Amniotic epithelial cell (primary cell): ENCODE measurements at regions not wholly inside any gene's neighbourhood (a gene's known extent, or its start where the extent isn't known, plus 50 kb on each side); places are given as distances from the start of the nearest gene placed in this dataset.
"Not testable (repeated sequence)": the region's sequence is repeated elsewhere in the genome, so short reads cannot be mapped to it uniquely, and the experiment has no call there.

Experiments used
- DNase-seq: peaks from one replicate; pipeline ENCODE4 v3.0.0-alpha.2; 2010; ENCODE audit warnings: low read depth

- no peak for DNase-seq
These were observed 325.1 kb downstream of the SOX4 start for GRCh38 chr6:21918666-21919065.

DNA sequence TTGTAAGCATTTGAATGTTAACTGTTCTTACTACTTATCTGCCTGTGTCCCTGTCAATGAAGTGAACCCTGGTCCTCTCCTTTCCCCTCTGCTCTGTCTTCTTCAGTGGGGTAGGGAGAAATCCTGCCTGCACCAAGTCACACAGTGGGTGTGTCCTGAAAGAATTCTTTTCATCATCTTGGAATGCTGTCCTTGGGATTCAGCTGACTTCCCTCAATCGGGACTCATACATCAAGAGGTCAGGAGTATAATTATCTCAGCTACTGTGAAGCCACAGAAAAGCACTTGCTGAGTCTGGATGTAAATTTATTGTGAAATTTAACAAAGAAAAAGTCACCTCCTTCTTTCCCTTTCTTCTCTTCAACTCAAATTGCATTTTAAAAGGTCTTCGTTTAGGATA is 328.5 kb downstream of the SOX4 start:
- peak; percentile 49 for DNase-seq

DNA sequence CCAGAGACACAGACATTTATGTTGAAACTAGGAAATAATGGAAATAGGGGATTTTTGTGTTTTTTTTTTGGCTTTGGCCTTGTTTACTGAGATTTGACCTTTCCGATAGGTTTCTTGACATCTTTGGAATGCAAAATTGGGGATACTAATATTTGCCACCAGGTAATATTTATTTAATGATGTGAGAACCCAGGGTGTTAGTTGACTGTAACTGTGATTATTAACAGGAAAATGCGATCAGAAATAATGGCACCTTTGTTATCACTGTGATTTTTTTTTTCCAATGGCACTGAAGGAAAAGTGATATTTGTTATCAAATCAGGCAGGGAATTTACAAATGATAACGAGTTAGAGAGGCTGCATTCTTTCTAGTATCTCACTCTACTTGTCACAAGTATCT is 330.5 kb downstream of the SOX4 start:
- no peak for DNase-seq

- no peak for DNase-seq
These were observed 335.3 kb downstream of the SOX4 start for GRCh38 chr6:21928827-21929226.

GRCh38 chr6:21931641-21932335 is 338.2 kb downstream of the SOX4 start:
- peak; percentile 93 for DNase-seq

DNA sequence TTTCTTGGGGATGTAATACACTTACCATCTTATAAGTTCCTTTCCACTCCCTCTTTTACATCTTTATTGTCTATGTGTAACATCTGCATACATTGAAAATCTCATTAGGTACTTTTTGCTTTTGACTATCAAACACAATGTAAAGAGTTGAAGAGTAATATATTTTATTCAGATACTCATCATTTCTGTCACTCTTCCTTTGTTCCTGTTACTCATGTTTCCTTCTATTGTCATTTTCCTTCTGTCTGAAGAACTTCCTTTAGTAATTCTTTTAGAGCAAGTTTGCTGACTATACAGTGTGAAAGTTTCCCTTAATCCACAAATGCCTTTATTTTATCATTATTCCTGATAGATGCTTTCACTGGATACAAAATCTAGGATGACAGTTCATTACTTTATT is 339.8 kb downstream of the SOX4 start:
- no peak for DNase-seq

DNA sequence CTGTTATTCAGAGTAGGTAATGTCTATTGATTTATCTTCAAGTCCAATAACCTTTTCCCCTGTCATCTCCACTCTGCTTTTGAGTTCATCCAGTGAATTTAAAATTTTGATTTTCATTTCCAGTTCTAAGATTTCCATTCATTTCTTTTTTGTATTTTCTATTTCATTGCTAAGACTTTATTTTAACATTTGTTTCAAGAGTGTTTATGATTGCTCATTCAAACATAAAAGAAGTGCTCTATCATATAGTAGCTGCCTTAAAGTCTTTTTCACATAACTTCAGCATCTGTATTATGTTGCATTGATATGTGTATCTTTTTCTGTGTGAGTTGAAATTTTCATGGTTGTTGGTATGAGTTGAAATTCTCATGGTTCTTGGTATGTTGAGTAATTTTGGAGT is 341.6 kb downstream of the SOX4 start:
- DNase-seq, result no peak

- peak; percentile 55 for DNase-seq
These were observed 342.0 kb downstream of the SOX4 start for GRCh38 chr6:21935561-21936028.

DNA sequence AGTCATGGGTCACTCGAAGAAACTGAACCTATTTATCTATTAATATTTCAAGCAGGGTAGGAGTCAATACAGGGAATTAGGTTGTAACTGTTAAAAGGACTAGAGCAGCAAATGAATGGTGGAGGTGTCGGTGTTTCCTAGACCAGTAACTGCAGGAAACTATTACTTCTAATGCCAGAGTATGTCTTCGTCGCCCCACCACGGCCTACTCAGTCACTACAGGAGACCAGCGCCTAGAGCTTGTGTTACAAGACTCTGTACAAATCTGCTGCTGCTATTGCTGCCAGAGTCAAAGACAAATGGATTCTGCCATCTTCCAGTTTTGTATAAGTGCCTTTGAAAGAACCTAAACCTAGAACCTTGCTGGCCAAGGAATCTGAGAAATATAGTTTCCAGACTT is 343.9 kb downstream of the SOX4 start:
- DNase-seq, result no peak

DNA sequence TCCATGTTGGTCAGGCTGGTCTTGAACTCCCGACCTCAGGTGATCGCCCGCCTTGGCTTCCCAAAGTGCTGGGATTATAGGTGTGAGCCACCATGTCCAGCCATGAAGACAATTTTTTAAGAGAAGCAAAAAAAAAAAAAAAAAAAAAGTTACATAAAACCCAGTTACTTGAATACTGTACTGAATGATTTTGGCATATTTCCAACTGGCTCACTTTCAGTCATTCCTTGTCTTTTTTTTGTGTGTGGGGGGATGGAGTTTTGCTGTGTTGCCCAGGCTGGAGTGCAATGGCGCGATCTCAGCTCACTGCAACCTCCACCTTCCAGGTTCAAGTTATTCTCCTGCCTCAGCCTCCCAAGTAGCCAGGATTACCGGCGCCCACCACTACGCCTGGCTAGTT is 345.5 kb downstream of the SOX4 start:
- DNase-seq, result not testable (repeated sequence)

- DNase-seq, result no peak
These were observed 348.4 kb downstream of the SOX4 start for GRCh38 chr6:21941926-21942325.

GRCh38 chr6:21942897-21943296 is 349.3 kb downstream of the SOX4 start:
- DNase-seq, result no peak

GRCh38 chr6:21946298-21946783 is 350.5 kb downstream of the PRL start:
- DNase-seq, result peak; percentile 77

DNA sequence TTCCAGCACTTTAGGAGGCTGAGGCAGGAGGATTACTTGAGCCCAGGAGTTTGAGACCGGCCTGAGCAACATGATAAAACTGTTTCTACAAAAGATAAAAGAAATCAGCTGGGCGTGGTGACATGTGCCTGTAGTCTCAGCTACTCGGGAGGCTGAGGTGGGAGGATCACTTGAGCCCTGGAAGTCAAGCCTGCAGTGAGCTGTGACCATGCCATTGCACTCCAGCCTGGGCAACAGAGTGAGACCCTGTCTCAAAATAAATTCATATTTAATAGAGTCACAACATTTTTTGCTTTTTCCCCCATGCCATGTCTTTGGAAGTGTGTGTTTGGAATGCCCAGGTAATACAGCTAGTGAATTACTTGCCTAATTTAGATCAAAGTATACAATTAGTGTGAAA is 349.6 kb downstream of the PRL start:
- DNase-seq, result not testable (repeated sequence)

DNA sequence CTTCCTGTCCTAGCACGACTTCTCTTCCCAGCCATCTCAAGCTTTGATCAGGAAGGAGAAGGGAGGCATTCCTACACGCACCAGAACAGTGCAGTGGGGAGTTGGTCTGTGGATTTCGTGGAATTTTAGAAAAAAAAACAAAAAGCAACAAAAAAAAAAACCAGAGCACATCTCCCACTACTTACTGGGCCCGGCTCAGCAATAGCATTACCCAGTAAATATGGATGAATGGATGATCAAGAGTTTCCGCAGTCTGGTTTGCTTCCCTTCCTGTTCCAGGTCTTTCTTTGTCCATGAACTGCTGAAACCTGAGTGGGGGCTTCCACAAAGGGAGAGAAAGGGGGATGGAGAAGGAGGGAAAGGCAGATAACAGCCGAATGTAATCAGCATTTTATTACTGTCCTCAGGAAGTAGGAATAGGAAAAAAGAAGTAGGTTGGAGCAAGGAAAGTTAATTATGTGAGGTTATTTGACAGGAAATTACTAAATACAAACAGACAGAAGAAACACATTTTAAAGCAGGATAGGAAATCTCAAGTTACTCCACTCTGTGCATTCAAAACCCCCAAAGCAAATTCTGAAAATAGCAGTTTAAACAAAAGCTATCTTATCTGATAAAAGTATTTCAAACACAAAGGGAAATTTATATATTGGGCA is 349.0 kb downstream of the PRL start:
- DNase-seq, result peak; percentile 17

- DNase-seq, result peak; percentile 88
These were observed 347.5 kb downstream of the PRL start for GRCh38 chr6:21949211-21949801.

GRCh38 chr6:21952367-21952766 is 344.5 kb downstream of the PRL start:
- no peak for DNase-seq

DNA sequence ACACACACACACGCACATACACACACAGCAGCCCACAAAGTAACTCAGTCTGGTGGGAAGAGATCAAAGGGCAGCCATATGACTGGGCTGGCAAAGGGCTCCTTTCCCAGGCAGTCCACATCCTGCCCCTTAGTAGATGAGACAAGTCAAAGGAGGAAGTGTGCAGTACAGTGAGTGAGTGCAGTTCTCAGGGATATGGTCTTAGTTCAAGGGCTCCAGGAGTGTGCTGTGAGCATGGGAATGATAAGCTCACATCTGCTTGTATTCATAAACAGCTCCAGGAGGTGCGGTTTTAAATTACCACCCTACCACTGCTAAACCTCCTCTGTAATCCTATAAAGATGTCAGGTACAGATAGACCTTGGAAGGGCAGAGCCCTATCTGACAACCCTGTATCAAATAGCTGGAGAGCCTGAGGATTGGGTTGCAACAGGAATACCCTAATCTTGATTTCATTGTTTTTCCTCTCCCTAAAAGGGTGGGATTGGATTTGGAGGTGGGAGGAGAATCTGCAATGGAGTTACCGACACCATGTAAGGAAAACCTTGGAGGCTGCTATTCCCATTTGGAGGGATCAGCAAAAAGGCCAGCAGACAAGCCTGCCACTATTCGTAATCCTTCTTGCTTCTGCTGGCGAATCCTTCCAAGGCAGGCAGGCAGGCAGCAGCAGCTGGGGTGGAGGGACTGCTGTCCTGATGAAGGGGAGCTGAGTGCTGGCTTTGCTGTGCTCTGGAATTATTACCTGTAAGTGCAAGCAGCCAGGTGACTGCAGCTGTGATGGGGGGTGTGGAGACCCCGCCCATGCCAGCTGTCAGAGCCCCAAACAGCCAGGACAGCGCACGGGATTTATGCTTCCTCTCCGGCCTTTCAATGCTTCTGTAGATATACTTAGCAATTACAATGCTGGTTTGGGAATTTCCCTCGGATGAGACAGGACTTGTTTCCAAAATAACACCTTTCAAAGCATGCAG is 342.7 kb downstream of the PRL start:
- peak; percentile 69 for DNase-seq

DNA sequence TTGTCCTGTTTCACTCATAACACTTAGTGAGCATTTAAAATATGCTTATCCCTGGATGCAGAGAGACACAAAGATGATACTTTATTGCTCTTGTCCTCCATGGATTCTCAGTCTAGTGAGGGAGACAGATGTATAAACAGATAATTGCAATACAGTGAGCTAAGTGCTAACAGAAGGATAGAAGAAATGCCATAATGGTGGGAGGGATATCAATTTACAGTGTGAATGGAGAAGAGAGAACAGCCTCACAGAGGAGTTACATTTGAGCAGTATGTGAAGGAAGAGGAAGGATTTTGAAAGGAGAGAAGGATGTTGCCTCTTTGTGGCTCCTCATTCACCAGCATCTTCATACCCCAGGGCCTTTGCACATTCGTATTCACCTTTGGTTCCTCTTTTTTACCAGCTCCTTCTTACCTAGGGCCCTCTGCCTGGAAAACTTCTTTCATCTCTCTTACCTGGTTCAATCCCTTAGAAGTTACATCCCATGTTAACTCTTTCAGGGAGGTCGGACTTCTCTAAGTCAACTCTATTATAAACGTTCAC is 341.7 kb downstream of the PRL start:
- no peak for DNase-seq

- no peak for DNase-seq
These were observed 340.9 kb downstream of the PRL start for GRCh38 chr6:21955951-21956350.

GRCh38 chr6:21958428-21958827 is 338.4 kb downstream of the PRL start:
- DNase-seq, result no peak

GRCh38 chr6:21961226-21961625 is 335.6 kb downstream of the PRL start:
- no peak for DNase-seq
